Prostate gland (tissue), 2 donors: ENCODE measurements at regions not wholly inside any gene's neighbourhood (a gene's known extent, or its start where the extent isn't known, plus 50 kb on each side); places are given as distances from the start of the nearest gene placed in this dataset.

Experiments
- POLR2A ChIP-seq: fragments of 450-650 bp; IDR thresholded peaks from one replicate; pipeline ENCODE4 v1.6.1; 2016; ENCODE audit warnings: antibody characterized with exemption, mild to moderate bottlenecking
- TF ChIP-seq, protein P1 (sequence below), 4 experiments: fragments of 200-600 bp in 2 of 4; fragments of 450-650 bp in 2 of 4; sonication (generic) in 2 of 4; IDR thresholded peaks; 1 replicate in 3 of 4; 2 replicates in 1 of 4; pipeline ENCODE4 v1.5.1; 2016 to 2019; ENCODE audit warnings: antibody characterized with exemption in 4 of 4, mild to moderate bottlenecking in 2 of 4, moderate library complexity in 2 of 4

DNA sequence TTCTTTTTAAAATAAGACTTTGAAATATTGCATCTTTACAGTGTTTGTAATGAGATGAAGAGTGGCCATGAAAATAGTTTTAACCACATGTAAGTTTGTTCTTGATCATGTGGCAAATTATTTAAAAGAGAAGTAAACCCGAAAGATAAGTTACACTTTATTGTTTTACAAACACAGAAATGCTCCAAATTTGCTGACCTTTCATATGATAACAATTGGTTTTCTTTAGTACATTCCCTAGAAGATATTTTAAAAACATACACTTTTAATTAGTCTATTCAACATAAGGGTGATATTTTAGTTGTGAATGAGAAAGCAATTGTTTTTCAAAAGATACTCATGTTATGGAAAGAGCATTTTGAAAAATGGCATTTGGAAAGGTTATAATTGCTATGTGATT lies 287.7 kb downstream of the PSAT1 start:
- TF ChIP-seq, protein P1, sequence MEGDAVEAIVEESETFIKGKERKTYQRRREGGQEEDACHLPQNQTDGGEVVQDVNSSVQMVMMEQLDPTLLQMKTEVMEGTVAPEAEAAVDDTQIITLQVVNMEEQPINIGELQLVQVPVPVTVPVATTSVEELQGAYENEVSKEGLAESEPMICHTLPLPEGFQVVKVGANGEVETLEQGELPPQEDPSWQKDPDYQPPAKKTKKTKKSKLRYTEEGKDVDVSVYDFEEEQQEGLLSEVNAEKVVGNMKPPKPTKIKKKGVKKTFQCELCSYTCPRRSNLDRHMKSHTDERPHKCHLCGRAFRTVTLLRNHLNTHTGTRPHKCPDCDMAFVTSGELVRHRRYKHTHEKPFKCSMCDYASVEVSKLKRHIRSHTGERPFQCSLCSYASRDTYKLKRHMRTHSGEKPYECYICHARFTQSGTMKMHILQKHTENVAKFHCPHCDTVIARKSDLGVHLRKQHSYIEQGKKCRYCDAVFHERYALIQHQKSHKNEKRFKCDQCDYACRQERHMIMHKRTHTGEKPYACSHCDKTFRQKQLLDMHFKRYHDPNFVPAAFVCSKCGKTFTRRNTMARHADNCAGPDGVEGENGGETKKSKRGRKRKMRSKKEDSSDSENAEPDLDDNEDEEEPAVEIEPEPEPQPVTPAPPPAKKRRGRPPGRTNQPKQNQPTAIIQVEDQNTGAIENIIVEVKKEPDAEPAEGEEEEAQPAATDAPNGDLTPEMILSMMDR (IDR thresholded peaks at IDR 0.05): no peak
- no peak for TF ChIP-seq POLR2A
